ENCODE measurements at regions not wholly inside any gene's neighbourhood (a gene's known extent, or its start where the extent isn't known, plus 50 kb on each side); places are given as distances from the start of the nearest gene placed in this dataset.

- peak overlapping the region; percentile 41 for H3K27ac Mint-ChIP-seq
- no peaks in the 10 kb centered on the region for H3K9me3 Mint-ChIP-seq
- intact Hi-C loops (cut with micrococcal nuclease) = loop anchor here (1.0 to 2.0 kb wide), 3 partner anchors 30 to 99 kb away; no protein-coding TSS in a partner anchor
- DNase-seq = peak; percentile 94
- no peaks in the 10 kb centered on the region for H3K27me3 Mint-ChIP-seq (ENCODE audit: low read depth)
- CTCF ChIA-PET = interaction anchor here (0.6 to 5.3 kb wide), 34 partner anchors 9 to 305 kb away, joined by 3 to 93 read pairs (median 8); no protein-coding TSS in a partner anchor
- H3K4me3 Mint-ChIP-seq = no peak overlapping the region
- H3K4me1 Mint-ChIP-seq (ENCODE audit: low read depth) = peaks cover 92% of the 10 kb centered on the region
- no peaks in the 10 kb centered on the region for H3K36me3 Mint-ChIP-seq (ENCODE audit: low read depth)
These were observed 289.4 kb downstream of the SEC14L1 start for GRCh38 chr17:77429969-77430752.

GRCh38 chr17:77432034-77432661 is 291.4 kb downstream of the SEC14L1 start:
- H3K27me3 Mint-ChIP-seq (ENCODE audit: low read depth) = no peaks in the 10 kb centered on the region
- H3K27ac Mint-ChIP-seq = peak overlapping the region; percentile 92
- peak overlapping the region; percentile 80 for H3K4me3 Mint-ChIP-seq
- H3K9me3 Mint-ChIP-seq = no peaks in the 10 kb centered on the region
- CTCF ChIA-PET = interaction anchor here (0.6 to 5.3 kb wide), 12 partner anchors 16 to 64 kb away, joined by 3 to 93 read pairs (median 4); no protein-coding TSS in a partner anchor
- peaks cover 93% of the 10 kb centered on the region for H3K4me1 Mint-ChIP-seq (ENCODE audit: low read depth)
- DNase-seq = no peak
- no peaks in the 10 kb centered on the region for H3K36me3 Mint-ChIP-seq (ENCODE audit: low read depth)
- intact Hi-C loops (cut with micrococcal nuclease) = no loop called here

- H3K27me3 Mint-ChIP-seq (ENCODE audit: low read depth) = no peaks in the 10 kb centered on the region
These were observed 292.0 kb downstream of the SEC14L1 start for GRCh38 chr17:77432742-77433141.

GRCh38 chr17:77433385-77434135 is 292.8 kb downstream of the SEC14L1 start:
- peaks cover 94% of the 10 kb centered on the region for H3K4me1 Mint-ChIP-seq (ENCODE audit: low read depth)
- DNase-seq = peak; percentile 75
- CTCF ChIA-PET = interaction anchor here (1.0 to 2.8 kb wide), 5 partner anchors 11 to 61 kb away, joined by 3 to 14 read pairs (median 6); no protein-coding TSS in a partner anchor
- intact Hi-C loops (cut with micrococcal nuclease) = loop anchor here (1.0 to 2.0 kb wide), 3 partner anchors 8 to 109 kb away; no protein-coding TSS in a partner anchor
- no peaks in the 10 kb centered on the region for H3K9me3 Mint-ChIP-seq
- no peaks in the 10 kb centered on the region for H3K27me3 Mint-ChIP-seq (ENCODE audit: low read depth)
- peak overlapping the region; percentile 80 for H3K4me3 Mint-ChIP-seq
- H3K27ac Mint-ChIP-seq = peak overlapping the region; percentile 92
- no peaks in the 10 kb centered on the region for H3K36me3 Mint-ChIP-seq (ENCODE audit: low read depth)

More at GRCh38 chr17:77432742-77433141, 292.0 kb downstream of the SEC14L1 start:
- intact Hi-C loops (cut with micrococcal nuclease) = loop anchor here (1.0 kb wide), 1 partner anchor 9 kb away; no protein-coding TSS in a partner anchor
- H3K27ac Mint-ChIP-seq = peak overlapping the region; percentile 92
- H3K9me3 Mint-ChIP-seq = no peaks in the 10 kb centered on the region
- no peak for DNase-seq
- no peaks in the 10 kb centered on the region for H3K36me3 Mint-ChIP-seq (ENCODE audit: low read depth)
- peak overlapping the region; percentile 80 for H3K4me3 Mint-ChIP-seq
- CTCF ChIA-PET = interaction anchor here (0.6 to 2.8 kb wide), 7 partner anchors 17 to 62 kb away, joined by 3 to 14 read pairs (median 3); no protein-coding TSS in a partner anchor
- peaks cover 94% of the 10 kb centered on the region for H3K4me1 Mint-ChIP-seq (ENCODE audit: low read depth)

GRCh38 chr17:77434136-77435114 is 293.7 kb downstream of the SEC14L1 start:
- Mint-ChIP-seq H3K27ac (peak overlapping the region; percentile 92), H3K36me3 (ENCODE audit: low read depth) (no peaks in the 10 kb centered on the region), H3K4me1 (ENCODE audit: low read depth) (peaks cover 94% of the 10 kb centered on the region), H3K4me3 (peak overlapping the region; percentile 80), H3K9me3 (no peaks in the 10 kb centered on the region), H3K27me3 (ENCODE audit: low read depth) (no peaks in the 10 kb centered on the region)
- CTCF ChIA-PET = interaction anchor here (1.0 to 2.5 kb wide), 6 partner anchors 10 to 103 kb away, joined by 3 to 9 read pairs (median 6); no protein-coding TSS in a partner anchor
- intact Hi-C loops (cut with micrococcal nuclease) = loop anchor here (1.0 to 2.0 kb wide), 2 partner anchors 38 to 110 kb away; no protein-coding TSS in a partner anchor
- DNase-seq = no peak

- peak overlapping the region; percentile 80 for H3K4me3 Mint-ChIP-seq
- H3K27me3 Mint-ChIP-seq (ENCODE audit: low read depth) = no peaks in the 10 kb centered on the region
- CTCF ChIA-PET = interaction anchor here (0.7 to 2.5 kb wide), 7 partner anchors 14 to 104 kb away, joined by 3 to 7 read pairs (median 4); no protein-coding TSS in a partner anchor
- no peaks in the 10 kb centered on the region for H3K9me3 Mint-ChIP-seq
- peak overlapping the region; percentile 92 for H3K27ac Mint-ChIP-seq
- no peaks in the 10 kb centered on the region for H3K36me3 Mint-ChIP-seq (ENCODE audit: low read depth)
- intact Hi-C loops (cut with micrococcal nuclease) = loop anchor here (2.0 kb wide), 1 partner anchor 111 kb away; no protein-coding TSS in a partner anchor
- DNase-seq = peak; percentile 56
- peaks cover 96% of the 10 kb centered on the region for H3K4me1 Mint-ChIP-seq (ENCODE audit: low read depth)
These were observed 294.7 kb downstream of the SEC14L1 start for GRCh38 chr17:77435272-77436057.

GRCh38 chr17:77436058-77436442 is 295.3 kb downstream of the SEC14L1 start:
- H3K9me3 Mint-ChIP-seq = no peaks in the 10 kb centered on the region
- H3K4me3 Mint-ChIP-seq = peak overlapping the region; percentile 80
- H3K36me3 Mint-ChIP-seq (ENCODE audit: low read depth) = no peaks in the 10 kb centered on the region
- CTCF ChIA-PET = interaction anchor here (0.9 to 2.5 kb wide), 5 partner anchors 14 to 105 kb away, joined by 3 to 7 read pairs (median 5); no protein-coding TSS in a partner anchor
- H3K27ac Mint-ChIP-seq = peak overlapping the region; percentile 92
- H3K27me3 Mint-ChIP-seq (ENCODE audit: low read depth) = no peaks in the 10 kb centered on the region
- DNase-seq = no peak
- intact Hi-C loops (cut with micrococcal nuclease) = no loop called here
- peaks cover 96% of the 10 kb centered on the region for H3K4me1 Mint-ChIP-seq (ENCODE audit: low read depth)

GRCh38 chr17:77436481-77436880 is 295.7 kb downstream of the SEC14L1 start:
- Mint-ChIP-seq H3K27ac (peak overlapping the region; percentile 92), H3K9me3 (no peaks in the 10 kb centered on the region), H3K4me3 (peak overlapping the region; percentile 80), H3K27me3 (ENCODE audit: low read depth) (no peaks in the 10 kb centered on the region), H3K4me1 (ENCODE audit: low read depth) (peaks cover 98% of the 10 kb centered on the region), H3K36me3 (ENCODE audit: low read depth) (no peaks in the 10 kb centered on the region)
- no peak for DNase-seq
- intact Hi-C loops (cut with micrococcal nuclease) = no loop called here
- CTCF ChIA-PET = interaction anchor here (0.5 to 2.5 kb wide), 7 partner anchors 13 to 441 kb away, joined by 3 to 7 read pairs (median 4); no protein-coding TSS in a partner anchor

GRCh38 chr17:77437017-77437416 is 296.2 kb downstream of the SEC14L1 start:
- CTCF ChIA-PET = interaction anchor here (0.5 to 0.9 kb wide), 3 partner anchors 18 to 440 kb away, joined by 3 to 5 read pairs (median 3); no protein-coding TSS in a partner anchor
- peak overlapping the region; percentile 92 for H3K27ac Mint-ChIP-seq
- no peaks in the 10 kb centered on the region for H3K36me3 Mint-ChIP-seq (ENCODE audit: low read depth)
- DNase-seq = no peak
- no peaks in the 10 kb centered on the region for H3K9me3 Mint-ChIP-seq
- H3K27me3 Mint-ChIP-seq (ENCODE audit: low read depth) = no peaks in the 10 kb centered on the region
- intact Hi-C loops (cut with micrococcal nuclease) = no loop called here
- H3K4me3 Mint-ChIP-seq = peak overlapping the region; percentile 19
- H3K4me1 Mint-ChIP-seq (ENCODE audit: low read depth) = peaks cover 98% of the 10 kb centered on the region

- Mint-ChIP-seq H3K27ac (no peak overlapping the region), H3K4me3 (no peak overlapping the region), H3K9me3 (no peaks in the 10 kb centered on the region), H3K36me3 (ENCODE audit: low read depth) (no peaks in the 10 kb centered on the region), H3K27me3 (ENCODE audit: low read depth) (no peaks in the 10 kb centered on the region), H3K4me1 (ENCODE audit: low read depth) (peaks cover 97% of the 10 kb centered on the region)
- intact Hi-C loops (cut with micrococcal nuclease) = no loop called here
- CTCF ChIA-PET = interaction anchor here (1.3 kb wide), 1 partner anchor 38 kb away, joined by 3 read pairs; no protein-coding TSS in a partner anchor
- DNase-seq = no peak
These were observed 297.0 kb downstream of the SEC14L1 start for GRCh38 chr17:77437747-77438146.

All from activated naive CD4-positive, alpha-beta T cell treated with anti-CD3 and anti-CD28 coated beads for 36 hours (primary cell).